Ammon's horn (tissue), 1 donor: ENCODE measurements at regions not wholly inside any gene's neighbourhood (a gene's known extent, or its start where the extent isn't known, plus 50 kb on each side); places are given as distances from the start of the nearest gene placed in this dataset.
A peak's percentile ranks its signal among the peaks of the same experiment; 100 is the strongest.
"Not testable (repeated sequence)": the region's sequence is repeated elsewhere in the genome, so short reads cannot be mapped to it uniquely, and the experiment has no call there.

Experiments used
- DNase-seq: peaks from one replicate; pipeline ENCODE4 v3.0.0-alpha.2; 2016; ENCODE audit warnings: low spot score

DNA sequence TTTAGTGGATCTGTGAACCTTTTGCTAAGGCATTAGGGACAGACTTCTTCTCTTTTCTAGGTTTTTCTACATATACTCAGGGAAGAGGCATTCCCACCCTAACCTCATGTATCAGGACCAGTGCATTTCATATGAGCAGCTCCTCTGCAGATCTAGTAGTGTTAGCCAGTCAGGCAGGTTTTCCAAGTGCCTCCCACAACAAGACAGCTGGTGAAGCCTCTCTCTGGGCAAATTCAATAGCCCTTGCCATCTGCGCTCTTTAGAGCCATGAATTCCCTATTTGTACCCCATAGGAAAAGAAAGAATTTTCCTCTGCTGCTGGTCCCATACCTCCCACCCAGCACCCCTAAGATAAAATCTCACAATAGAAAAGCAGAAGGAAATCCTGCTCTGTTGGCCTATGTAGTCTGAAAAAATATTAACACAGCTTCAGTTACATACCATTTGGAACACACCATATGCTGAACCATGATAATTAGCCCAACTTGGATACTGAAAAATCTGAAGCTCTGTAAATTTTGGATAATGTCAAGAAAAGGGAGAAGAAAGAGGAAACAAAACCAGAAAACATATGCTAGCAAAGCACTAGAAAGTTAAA lies 1354.6 kb upstream of the NRXN1 start:
- peak; percentile 17 for DNase-seq

DNA sequence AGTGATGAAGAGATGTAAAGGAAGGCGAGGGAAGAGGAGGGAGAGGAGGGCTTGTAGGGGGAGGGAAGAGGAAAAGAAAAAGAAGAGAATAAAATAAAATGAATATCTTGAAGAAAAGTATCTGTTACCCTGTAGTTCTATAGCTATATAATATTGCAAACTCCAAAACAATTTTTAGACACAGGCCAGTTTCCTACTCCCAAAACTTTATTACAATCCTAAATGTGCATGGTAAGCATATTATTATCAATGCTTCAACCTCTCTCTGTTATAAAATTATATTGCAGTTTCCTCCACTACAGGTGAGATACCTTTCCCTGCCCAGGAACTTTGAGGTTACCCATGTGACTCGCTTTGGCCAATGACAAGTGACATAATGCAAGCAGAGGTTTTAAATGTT lies 1351.6 kb upstream of the NRXN1 start:
- DNase-seq: no peak

DNA sequence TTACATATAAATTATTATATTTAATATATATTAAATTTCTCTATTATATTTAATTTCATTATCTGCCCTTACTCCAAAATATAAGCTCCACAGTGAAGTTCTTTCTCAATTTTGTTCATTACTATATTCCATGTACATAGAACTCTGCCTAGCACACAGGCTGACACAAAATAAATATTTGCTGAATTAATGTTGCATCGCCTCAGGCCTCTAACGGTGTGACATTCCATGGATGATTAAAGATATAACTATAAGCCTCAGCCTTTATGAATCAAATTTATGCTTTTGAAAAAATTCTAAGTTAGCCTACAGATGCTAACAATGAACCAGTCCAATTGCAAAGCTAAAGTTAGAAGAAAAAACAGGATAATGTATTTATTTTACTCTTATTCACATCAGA lies 1337.2 kb upstream of the NRXN1 start:
- no peak for DNase-seq

DNA sequence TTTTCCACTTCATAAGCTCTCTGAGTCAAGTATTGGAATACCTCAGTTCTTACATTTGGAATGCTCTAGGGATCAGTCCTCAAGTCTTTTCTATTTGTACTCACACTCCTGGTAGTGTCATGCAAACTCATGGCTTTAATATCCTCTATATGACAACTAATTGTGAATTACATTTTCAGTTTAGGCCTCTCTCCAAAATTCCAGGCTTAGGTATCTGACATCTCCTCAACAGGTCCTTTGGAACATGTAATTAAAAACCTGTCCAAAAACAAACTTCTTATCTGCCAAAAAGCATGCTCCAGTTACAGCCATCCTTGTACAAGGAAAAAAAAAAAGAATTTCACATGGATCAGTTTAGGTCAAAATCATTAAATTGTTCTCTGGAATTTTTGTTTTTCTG lies 1336.2 kb upstream of the NRXN1 start:
- no peak for DNase-seq

DNA sequence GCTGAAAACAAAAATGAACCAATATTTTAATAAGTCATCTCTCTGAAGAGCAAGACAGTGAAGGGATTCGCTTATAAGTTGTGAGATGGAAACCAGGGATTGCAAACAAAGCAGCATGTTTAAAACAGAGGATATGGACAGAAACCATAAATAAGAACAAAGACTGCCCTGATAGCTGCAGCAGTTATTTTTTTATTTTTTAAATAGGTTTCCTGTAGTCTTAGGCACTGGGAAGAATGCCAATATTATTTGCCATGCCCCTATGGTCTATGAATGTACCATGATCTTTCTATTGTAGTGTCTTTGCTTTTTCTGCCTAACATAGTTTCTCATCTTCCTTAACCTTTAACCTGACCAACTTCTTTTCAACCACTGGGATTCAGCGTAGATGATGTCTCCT lies 1334.0 kb upstream of the NRXN1 start:
- DNase-seq: no peak

DNA sequence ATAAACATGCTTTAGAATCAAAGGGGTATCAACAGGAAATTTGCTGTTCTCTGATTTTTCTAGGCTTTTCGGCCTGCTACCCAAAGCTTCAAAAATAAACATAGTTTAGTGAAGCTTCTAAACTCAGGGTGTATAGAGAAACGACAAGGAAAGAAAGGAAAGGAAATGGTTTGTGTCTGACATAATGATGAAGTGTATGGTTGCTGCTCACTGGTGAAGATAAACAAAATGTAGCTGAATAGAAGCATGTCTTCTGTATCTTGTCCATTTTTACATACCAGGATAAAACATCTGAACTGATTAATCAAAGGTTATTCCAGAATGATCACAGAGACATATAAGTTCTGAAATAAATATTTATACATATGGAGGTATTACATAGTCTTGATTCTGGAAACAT lies 1324.6 kb upstream of the NRXN1 start:
- no peak for DNase-seq

DNA sequence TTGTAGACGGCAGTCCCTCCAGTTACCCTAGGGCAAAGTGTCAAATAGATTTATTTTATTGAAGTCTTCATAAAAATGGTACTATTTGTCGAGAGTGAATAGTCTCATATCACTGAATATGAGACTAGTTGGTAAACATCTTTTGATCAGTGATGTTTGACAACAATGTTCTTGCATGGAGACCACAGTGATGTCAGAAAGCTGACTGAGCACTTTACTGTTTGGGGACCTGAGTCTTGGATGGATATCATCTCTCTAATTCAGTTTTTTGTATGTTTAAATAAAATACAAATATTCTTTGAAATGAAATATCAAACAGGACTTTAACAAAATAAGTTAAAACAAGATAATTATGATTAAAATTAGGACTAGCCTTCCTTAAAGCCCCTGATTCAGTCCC lies 1315.4 kb upstream of the NRXN1 start:
- no peak for DNase-seq

DNA sequence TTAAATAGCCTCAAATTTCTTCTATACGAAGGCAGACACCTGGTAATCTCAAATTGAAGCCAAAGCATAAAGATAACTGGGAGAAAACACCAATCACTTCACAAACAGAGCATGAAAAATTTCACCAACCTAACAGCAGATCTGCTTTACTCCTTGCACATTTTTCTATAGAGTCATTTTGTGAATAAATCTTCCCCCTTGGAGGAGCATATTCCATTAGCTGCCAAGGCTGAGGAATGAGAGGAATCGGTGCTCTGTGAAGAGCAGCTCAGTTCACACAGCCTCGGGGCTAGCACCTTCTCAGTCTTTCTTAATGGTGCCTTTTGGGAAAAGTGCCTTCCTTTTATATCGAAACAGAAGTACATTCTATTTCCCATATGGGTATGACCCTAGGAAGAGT lies 1313.7 kb upstream of the NRXN1 start:
- no peak for DNase-seq

DNA sequence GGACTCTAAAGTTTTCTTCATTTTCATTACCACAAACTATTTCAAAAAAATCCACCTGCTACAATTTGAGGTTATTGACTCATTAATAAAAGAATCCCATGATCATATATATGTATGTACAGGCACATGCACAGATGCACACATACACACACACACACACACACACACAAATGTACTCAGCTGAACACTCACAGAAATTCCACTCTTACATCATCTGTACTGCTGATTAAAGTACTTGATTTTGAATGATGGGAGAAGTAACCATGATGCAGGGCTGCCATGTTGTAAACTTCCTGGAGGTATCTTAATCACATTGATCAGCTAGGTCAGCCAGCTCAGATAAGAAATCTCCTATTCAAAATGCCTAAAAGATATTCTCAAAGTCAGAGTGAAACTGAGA lies 1313.2 kb upstream of the NRXN1 start:
- no peak for DNase-seq

DNA sequence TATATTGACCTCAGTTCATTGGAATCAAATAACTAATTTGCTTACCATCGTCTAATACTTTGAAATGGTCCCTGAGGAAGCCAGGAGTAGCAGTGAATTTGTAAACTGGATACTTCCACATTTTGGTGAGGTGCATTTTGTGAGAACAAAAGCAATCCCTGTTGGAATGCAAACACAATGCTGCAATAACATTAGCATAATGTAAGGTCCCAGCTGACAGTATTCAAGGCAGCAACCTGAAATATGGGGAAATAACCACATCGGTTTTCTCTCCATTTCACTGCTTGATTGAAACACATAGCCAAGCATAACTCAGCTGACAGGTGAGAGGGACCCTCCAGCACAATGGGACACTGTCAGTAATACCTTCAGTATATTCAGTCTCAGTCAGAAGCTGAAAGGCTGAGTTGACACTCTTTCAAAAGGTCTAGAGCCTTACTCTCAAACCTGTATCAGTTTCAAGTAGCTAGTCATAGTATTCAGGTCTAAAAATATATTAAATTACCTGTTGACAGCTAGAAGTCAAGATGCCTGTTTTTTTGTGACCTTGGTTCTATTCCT lies 1311.9 kb upstream of the NRXN1 start:
- no peak for DNase-seq

DNA sequence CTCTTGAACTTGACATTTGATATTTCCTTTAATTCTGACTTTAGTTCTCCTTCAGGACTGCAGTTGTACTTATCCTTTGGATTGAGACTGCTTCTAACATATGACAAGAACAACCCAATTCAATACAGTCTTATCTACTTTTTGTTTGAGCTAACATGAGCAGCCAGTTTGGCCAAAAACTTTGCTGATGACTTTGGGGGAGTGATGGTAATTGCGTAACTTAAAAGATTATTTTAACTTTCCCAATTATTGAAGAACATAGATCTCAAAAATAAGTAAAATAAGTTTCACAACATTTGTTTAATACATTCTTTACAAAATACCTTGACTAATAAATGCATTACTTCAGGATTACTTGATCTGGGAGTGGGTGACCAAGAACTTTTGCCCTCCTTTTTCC lies 1311.1 kb upstream of the NRXN1 start:
- no peak for DNase-seq

DNA sequence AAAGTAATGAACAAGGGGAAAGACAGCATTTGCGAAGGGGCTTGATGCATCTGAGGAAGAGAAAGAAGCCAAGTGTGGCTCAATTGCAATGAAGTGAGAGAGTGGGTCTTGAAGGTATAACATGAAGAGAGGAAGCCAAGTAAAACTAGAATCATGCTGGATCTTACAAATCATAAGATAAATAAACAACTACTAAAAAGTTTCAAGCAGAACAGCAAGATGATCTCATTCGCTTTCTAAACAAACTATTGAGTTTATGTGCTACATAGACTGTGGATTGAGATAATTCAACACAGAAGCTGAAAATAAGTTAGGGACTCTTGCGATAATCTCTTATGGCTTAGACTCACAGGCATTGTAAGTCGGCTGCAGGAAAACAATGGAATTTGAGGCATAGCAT lies 1310.5 kb upstream of the NRXN1 start:
- DNase-seq: no peak

DNA sequence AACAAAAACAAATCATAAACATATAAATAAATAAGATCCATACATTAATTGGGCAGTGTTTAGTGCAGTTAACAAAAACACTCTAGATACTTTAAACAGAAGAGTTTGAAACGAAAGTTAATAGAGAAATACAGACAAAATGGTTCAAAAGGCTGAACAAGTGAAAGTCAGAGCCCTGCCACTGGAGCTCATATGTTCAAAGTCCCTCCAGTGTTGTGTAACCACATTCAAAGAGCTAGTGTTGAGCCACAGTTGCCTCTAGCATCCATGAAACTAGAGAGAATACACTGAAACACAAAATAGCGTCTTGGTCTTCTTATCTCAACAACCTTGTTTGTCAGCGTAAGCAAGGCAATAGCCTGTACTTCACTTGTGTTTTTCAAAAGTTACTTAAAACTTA lies 1309.8 kb upstream of the NRXN1 start:
- no peak for DNase-seq

DNA sequence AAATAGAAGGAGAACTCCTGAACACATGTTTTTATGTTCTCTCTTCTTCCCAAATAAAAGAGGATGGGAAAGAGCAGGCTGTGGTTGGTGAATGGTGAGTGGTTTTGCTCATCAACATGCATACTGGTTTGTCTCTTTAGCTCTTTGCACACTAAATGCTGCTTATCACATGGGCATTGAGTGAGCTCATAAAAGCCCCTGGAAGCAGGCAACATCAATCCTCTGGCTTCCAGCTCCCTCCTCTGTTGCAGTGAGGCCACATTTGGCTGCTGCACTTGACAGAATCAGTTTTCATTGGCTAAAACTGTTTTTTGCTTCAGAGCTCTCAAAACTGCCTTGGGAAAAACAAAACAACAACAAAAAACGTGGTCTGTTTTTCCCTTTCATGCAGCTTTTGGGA lies 1308.2 kb upstream of the NRXN1 start:
- peak; percentile 17 for DNase-seq

DNA sequence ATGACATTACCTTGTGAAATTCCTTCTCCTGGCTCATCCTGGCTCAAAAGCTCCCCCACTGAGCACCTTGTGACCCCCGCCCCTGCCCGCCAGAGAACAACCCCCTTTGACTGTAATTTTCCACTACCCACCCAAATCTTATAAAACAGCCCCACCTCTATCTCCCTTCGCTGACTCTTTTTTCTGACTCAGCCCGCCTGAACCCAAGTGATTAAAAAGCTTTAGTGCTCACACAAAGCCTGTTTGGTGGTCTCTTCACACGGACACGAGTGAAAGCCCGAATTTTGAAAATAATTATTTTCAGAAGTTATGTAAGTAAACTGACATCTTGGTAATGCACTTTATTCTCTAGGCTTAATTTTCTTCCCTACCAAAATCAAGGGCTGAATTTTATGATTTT lies 1305.9 kb upstream of the NRXN1 start:
- DNase-seq: not testable (repeated sequence)

DNA sequence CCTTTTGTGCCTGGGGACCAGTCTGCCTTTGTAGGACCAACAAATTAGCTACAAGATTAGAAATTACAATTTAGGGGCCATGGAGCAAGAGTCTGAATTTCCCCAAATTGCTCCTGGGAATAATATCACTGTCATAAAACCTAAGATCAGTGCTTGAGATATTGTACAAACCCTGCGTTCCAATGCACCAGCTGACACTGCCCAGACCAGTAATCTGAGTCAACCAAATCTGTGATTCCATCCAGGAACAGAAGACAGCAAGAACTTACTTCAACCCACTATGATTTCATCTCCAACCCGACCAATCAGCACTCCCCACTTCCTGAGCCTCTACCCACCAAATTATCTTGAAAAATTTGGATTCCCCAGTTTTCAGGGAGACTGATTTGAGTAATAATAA lies 1305.0 kb upstream of the NRXN1 start:
- DNase-seq: no peak

DNA sequence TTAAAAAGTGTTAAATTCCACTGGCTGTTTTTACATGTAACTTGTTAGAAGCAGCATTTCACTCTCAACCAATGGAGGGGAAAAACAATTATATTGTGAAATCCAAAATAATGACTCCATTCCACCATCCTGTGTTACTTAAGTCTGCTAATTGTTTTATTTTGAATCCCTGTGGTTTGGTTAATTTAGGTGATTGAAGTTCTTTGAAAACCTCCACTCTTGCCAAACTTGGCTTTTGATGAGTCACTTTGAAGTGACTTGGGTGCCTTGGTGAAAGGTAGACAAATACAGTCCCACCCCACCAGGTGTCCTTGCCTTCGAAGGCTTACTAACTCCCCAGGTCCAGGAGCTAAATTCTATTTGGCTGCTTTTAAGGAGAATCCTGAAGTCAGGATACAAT lies 1303.8 kb upstream of the NRXN1 start:
- no peak for DNase-seq

DNA sequence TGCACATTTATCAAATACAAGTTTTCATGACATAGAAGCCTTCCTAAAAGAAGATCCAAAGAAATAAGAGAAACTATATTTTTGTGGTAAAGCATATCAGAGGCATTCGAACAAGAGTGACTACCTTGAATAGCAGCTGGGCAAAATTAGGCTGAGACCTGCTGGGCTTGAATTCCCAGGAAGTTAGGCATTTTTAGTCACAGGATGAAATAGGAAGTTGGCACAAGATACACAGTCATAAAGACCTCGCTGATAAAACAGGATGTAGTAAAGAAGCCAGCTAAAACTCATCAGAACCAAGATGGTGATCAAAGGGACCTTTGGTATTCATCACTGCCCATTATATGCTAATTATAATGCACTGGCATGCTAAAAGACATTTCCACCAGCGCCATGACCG lies 1302.3 kb upstream of the NRXN1 start:
- DNase-seq: no peak

DNA sequence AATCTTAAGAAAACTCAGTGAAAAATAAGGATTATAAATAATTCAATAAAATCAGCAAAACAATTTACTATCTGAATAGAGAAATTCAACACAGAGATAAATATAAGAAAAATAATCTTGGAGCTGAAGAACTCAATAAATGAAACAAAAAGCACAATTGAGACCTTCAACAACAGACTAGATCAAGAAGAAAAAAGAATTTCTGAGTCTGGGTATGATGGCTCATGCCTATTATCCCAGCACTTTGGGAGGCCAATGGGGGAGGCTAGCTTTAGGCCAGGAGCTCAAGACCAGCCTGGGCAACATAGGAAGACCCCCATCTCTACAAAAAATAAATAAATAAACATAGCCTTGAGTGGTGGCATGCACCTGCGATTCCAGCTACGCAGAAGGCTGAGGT lies 1295.7 kb upstream of the NRXN1 start:
- no peak for DNase-seq

DNA sequence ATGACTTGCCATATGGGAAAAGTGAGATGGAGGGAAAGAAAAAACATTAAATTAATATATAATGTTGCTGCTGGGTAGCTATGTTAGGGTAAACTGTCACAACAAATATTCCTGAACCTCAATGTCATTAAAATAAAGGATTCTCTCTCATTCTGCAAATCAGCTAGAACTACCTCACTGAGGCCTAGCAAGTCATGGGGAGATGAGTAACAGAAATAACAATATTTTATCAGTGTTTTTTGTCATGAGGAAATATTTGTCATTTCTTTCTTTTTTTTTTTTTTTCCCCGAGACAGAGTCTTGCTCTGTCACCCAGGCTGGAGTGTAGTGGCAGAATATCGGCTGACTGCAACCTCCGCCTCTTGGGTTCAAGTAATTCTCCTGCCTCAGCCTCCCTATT lies 1282.3 kb upstream of the NRXN1 start:
- DNase-seq: no peak

DNA sequence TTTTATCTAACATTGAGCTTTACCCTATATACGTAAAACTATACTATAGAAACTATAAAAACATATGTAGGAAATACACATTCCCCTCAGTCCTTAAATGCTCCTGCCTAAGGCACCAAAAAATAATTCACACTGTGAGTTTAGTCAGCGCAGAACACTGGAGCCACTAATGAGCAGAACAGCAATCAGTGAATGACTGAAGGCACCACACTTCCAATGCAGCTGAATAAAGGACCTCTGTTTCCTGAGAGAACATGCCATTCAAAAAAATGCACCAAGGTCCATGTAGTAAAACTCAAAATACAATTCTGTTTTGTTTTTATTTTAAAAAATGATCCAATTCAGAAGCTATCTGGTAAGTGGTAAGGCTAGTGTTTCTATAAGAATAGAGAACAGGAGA lies 1280.6 kb upstream of the NRXN1 start:
- peak; percentile 34 for DNase-seq

DNA sequence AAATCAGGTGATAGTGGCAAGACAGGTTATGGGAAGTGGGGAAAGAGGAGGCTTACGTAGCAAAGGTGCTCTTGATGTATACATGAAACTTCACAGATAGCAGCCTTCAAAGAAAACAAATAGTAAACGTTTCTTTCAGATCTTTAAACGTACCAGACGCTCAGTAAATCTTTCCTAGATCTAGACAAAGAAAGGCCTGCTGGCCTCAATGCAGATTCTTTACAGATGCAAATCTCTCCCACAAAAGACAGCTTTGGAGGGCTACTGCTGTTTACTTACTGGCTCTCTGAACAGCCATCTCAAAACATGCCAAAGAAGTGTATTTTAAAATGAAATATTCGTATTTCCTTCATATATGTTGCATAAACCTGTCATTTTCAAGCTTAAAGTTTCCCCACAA lies 1279.9 kb upstream of the NRXN1 start:
- no peak for DNase-seq

DNA sequence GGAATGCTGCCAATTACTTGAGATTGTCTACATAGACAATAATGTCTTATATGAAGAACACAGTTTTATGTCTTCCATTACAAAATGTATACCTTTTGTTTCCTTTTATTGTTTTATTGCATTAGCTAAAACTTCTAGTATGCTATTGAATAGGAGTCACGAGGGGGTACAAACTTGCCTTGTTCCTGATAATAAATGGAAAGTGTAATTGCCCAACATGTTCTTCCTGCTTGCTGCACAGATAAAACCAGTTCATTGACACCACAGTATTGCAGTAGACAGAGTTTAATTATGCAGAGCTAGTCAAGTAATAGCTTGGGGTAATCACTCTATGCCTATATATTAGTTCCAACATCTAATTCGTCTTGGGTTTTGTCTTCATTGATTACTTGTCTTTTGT lies 1276.2 kb upstream of the NRXN1 start:
- no peak for DNase-seq

DNA sequence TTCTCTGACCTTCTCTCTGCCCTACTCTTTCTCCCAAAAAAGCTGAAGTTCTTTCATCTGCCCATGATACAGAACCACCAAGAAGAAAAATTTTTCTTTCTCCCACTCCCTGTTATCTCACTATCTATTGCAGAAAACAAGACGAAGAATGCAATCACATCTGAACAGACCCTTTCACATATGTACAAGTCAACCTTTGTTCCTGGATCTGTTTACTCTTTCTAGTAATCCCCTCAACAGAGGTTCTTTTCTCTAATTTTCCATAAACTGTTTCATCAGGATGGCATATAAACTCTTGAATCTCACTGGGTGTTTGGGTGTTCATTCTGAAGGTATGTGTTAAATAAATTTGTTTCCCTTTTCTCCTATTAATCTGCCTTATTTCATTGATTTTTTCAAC lies 1262.7 kb upstream of the NRXN1 start:
- no peak for DNase-seq

DNA sequence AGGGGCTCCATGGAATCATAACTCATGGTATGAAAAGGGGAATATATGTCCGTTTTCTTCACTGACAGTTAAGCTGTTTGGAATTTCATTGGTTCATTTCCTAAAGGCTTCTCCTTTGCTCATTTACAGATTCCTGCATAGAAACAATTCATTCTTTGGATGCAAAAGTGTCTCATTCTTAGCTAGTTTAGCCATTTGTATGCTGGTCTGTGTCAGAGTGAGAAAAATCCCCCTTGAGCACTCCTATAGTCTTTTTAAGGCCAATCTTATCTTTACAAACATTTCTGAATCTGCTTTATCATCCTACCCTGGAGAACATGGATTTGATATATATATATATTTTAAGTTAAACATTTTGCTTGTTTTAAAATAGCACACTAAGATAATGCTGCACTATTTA lies 1260.9 kb upstream of the NRXN1 start:
- DNase-seq: no peak
